Mesenchymal stem cell (in vitro differentiated cells and primary cell): ENCODE measurements at regions not wholly inside any gene's neighbourhood (a gene's known extent, or its start where the extent isn't known, plus 50 kb on each side); places are given as distances from the start of the nearest gene placed in this dataset.

Experiments
- DNase-seq: peaks from one replicate; pipeline ENCODE4 v3.0.0-alpha.2; 2013
- H2AFZ ChIP-seq: one replicate; pipeline ENCODE4 v1.6.1; 2013; ENCODE audit warnings: low read depth, mild to moderate bottlenecking, control low read depth, inconsistent platforms, low read length, moderate library complexity
- H2AK5ac ChIP-seq: 2 replicates; pipeline ENCODE4 v1.6.1; 2013; ENCODE audit warnings: low read length, moderate library complexity, mild to moderate bottlenecking, inconsistent platforms; ENCODE audit not compliant: severe bottlenecking
- H2BK120ac ChIP-seq: one replicate; pipeline ENCODE4 v1.6.1; 2013; ENCODE audit warnings: low read depth, mild to moderate bottlenecking, inconsistent platforms, low read length, moderate library complexity
- H2BK12ac ChIP-seq, 2 experiments: one replicate each; pipeline ENCODE4 v1.6.1; 2013; ENCODE audit warnings: inconsistent platforms in 2 of 2, low read length in 2 of 2, mild to moderate bottlenecking in 2 of 2, moderate library complexity in 2 of 2, control low read depth in 1 of 2
- H2BK15ac ChIP-seq: one replicate; pipeline ENCODE4 v1.6.1; 2013; ENCODE audit warnings: mild to moderate bottlenecking, low read depth, inconsistent platforms; ENCODE audit not compliant: poor library complexity, severe bottlenecking
- H2BK5ac ChIP-seq: 2 replicates; pipeline ENCODE4 v1.6.1; 2013; ENCODE audit warnings: low read depth, mild to moderate bottlenecking, low read length, control low read depth, inconsistent platforms; ENCODE audit not compliant: poor library complexity, severe bottlenecking
- H3K14ac ChIP-seq, 2 experiments: one replicate each; pipeline ENCODE4 v1.6.1; 2013; ENCODE audit warnings: inconsistent platforms in 2 of 2, low read length in 2 of 2, control low read depth in 1 of 2, mild to moderate bottlenecking in 1 of 2, moderate library complexity in 1 of 2
- H3K18ac ChIP-seq, 2 experiments: one replicate each; pipeline ENCODE4 v1.6.1; 2013; ENCODE audit warnings: inconsistent platforms in 2 of 2, low read length in 2 of 2, control low read depth in 1 of 2, low read depth in 1 of 2, mild to moderate bottlenecking in 1 of 2
- H3K23ac ChIP-seq, 2 experiments: one replicate each; pipeline ENCODE4 v1.6.1; 2013; ENCODE audit warnings: inconsistent platforms in 2 of 2, low read length in 2 of 2, mild to moderate bottlenecking in 2 of 2, moderate library complexity in 2 of 2, control low read depth in 1 of 2
- H3K27ac ChIP-seq: 2 replicates; pipeline ENCODE4 v1.5.1; 2013; ENCODE audit warnings: mild to moderate bottlenecking, moderate library complexity, low read length, control low read depth, inconsistent platforms; ENCODE audit not compliant: poor library complexity, severe bottlenecking
- H3K27me3 ChIP-seq, 2 experiments: 2 replicates each; pipeline versions ENCODE4 v1.6.1 to v1.7.0; 2013; ENCODE audit warnings: low read length in 2 of 2, mild to moderate bottlenecking in 2 of 2, moderate library complexity in 2 of 2, control low read depth in 1 of 2, inconsistent platforms in 1 of 2; ENCODE audit not compliant: control insufficient read depth in 1 of 2, insufficient read depth in 1 of 2
- H3K36me3 ChIP-seq, 2 experiments: 2 replicates each; pipeline versions ENCODE4 v1.6.1 to v1.7.0; 2013; ENCODE audit warnings: low read length in 2 of 2, control low read depth in 1 of 2, inconsistent platforms in 1 of 2, low read depth in 1 of 2, mild to moderate bottlenecking in 1 of 2; ENCODE audit not compliant: insufficient read depth in 2 of 2, control insufficient read depth in 1 of 2
- H3K4ac ChIP-seq, 2 experiments: one replicate each; pipeline ENCODE4 v1.6.1; 2013; ENCODE audit warnings: inconsistent platforms in 2 of 2, low read length in 2 of 2, mild to moderate bottlenecking in 2 of 2, moderate library complexity in 2 of 2, control low read depth in 1 of 2, low read depth in 1 of 2
- H3K4me1 ChIP-seq: 2 replicates; pipeline ENCODE4 v1.6.1; 2013; ENCODE audit warnings: low read depth, low read length, control low read depth; ENCODE audit not compliant: control insufficient read depth, insufficient read depth
- H3K4me2 ChIP-seq: 2 replicates; pipeline ENCODE4 v1.6.1; 2013; ENCODE audit warnings: low read length, mild to moderate bottlenecking, inconsistent platforms; ENCODE audit not compliant: poor library complexity, severe bottlenecking
- H3K4me3 ChIP-seq, 2 experiments: 2 replicates each; pipeline versions ENCODE4 v1.5.1 to v1.7.0; 2013; ENCODE audit warnings: low read length in 2 of 2, mild to moderate bottlenecking in 2 of 2, control low read depth in 1 of 2, low read depth in 1 of 2; ENCODE audit not compliant: insufficient read depth in 1 of 2
- H3K79me1 ChIP-seq: replicated peaks from 2 replicates; pipeline ENCODE4 v1.6.1; 2013; ENCODE audit warnings: mild to moderate bottlenecking, control low read depth, low read length, inconsistent platforms; ENCODE audit not compliant: poor library complexity, severe bottlenecking
- H3K9ac ChIP-seq: 2 replicates; pipeline ENCODE4 v1.7.0; 2013; ENCODE audit warnings: mild to moderate bottlenecking, low read length, moderate library complexity
- H3K9me3 ChIP-seq: 2 replicates; pipeline ENCODE4 v1.7.0; 2013; ENCODE audit warnings: mild to moderate bottlenecking, low read length; ENCODE audit not compliant: control insufficient read depth
- H4K8ac ChIP-seq: one replicate; pipeline ENCODE4 v1.6.1; 2013; ENCODE audit warnings: inconsistent platforms, mild to moderate bottlenecking, low read length, moderate library complexity
- H4K91ac ChIP-seq: one replicate; pipeline ENCODE4 v1.6.1; 2013; ENCODE audit warnings: mild to moderate bottlenecking, low read length, inconsistent platforms
- WGBS: methylation state at CpG from one replicate; pipeline ENCODE4 v1.1.7; 2013; ENCODE audit warnings: mixed read lengths; 5-methylcytosine and 5-hydroxymethylcytosine counted together

- no peak overlapping the region for H4K91ac ChIP-seq
- H3K4me3 ChIP-seq = no peak overlapping the region
- no peak overlapping the region for H4K8ac ChIP-seq
- no peak overlapping the region for H2BK120ac ChIP-seq
- H2AFZ ChIP-seq = no peak overlapping the region
- H2BK5ac ChIP-seq = no peak overlapping the region
- no peak overlapping the region for H3K4ac ChIP-seq
- H3K9me3 ChIP-seq = no peaks in the 10 kb centered on the region
- DNase-seq = no peak
- H3K4me1 ChIP-seq = peaks cover 6% of the 10 kb centered on the region
- H3K4me2 ChIP-seq = no peak overlapping the region
- no peak overlapping the region for H3K23ac ChIP-seq
- H3K27me3 ChIP-seq = peaks cover 16 to 53% of the 10 kb centered on the region in 2 experiments
- H3K27ac ChIP-seq = no peak overlapping the region
- H3K14ac ChIP-seq = no peak overlapping the region
- H2BK12ac ChIP-seq = no peak overlapping the region
- H3K18ac ChIP-seq = no peak overlapping the region
- WGBS = 44% methylated on average over 1 of the region's 1 CpG
- H3K79me1 ChIP-seq = no peaks in the 10 kb centered on the region
- H3K36me3 ChIP-seq = no peaks in the 10 kb centered on the region
- no peak overlapping the region for H3K9ac ChIP-seq
- H2AK5ac ChIP-seq = no peak overlapping the region
- H2BK15ac ChIP-seq = no peak overlapping the region
Measured at GRCh38 chr18:54440292-54440691, 82.6 kb downstream of the C18orf54 start.

- no peak overlapping the region for H3K27ac ChIP-seq
- H3K36me3 ChIP-seq = no peaks in the 10 kb centered on the region
- no peak overlapping the region for H3K18ac ChIP-seq
- no peak overlapping the region for H3K14ac ChIP-seq
- no peak overlapping the region for H2AK5ac ChIP-seq
- H3K27me3 ChIP-seq = peaks cover 8 to 23% of the 10 kb centered on the region in 2 experiments
- H3K9ac ChIP-seq = peak overlapping the region; percentile 1
- H3K4ac ChIP-seq = no peak overlapping the region
- no peak overlapping the region for H4K8ac ChIP-seq
- no peaks in the 10 kb centered on the region for H3K9me3 ChIP-seq
- no peaks in the 10 kb centered on the region for H3K79me1 ChIP-seq
- H3K4me3 ChIP-seq = no peak overlapping the region
- no peak overlapping the region for H2BK120ac ChIP-seq
- no peak overlapping the region for H3K23ac ChIP-seq
- DNase-seq = peak; percentile 72
- no peak overlapping the region for H2BK12ac ChIP-seq
- WGBS = 13% methylated on average over 7 of the region's 7 CpGs
- H3K4me1 ChIP-seq = peaks cover 6% of the 10 kb centered on the region
- H2BK5ac ChIP-seq = no peak overlapping the region
- H3K4me2 ChIP-seq = no peak overlapping the region
- H4K91ac ChIP-seq = no peak overlapping the region
- H2BK15ac ChIP-seq = no peak overlapping the region
- H2AFZ ChIP-seq = no peak overlapping the region
Measured at GRCh38 chr18:54444319-54444914, 86.7 kb downstream of the C18orf54 start.

- Histone ChIP-seq H3K23ac (no peak overlapping the region), H3K27ac (no peak overlapping the region), H3K4me1 (no peaks in the 10 kb centered on the region), H2BK120ac (no peak overlapping the region), H2BK12ac (no peak overlapping the region), H3K4me3 (no peak overlapping the region), H2AK5ac (no peak overlapping the region), H4K91ac (no peak overlapping the region), H2AFZ (no peak overlapping the region), H2BK5ac (no peak overlapping the region), H3K4me2 (no peak overlapping the region), H3K79me1 (no peaks in the 10 kb centered on the region), H4K8ac (no peak overlapping the region), H3K9me3 (no peaks in the 10 kb centered on the region), H2BK15ac (no peak overlapping the region), H3K18ac (no peak overlapping the region), H3K9ac (no peak overlapping the region), H3K27me3 (no peaks in the 10 kb centered on the region), H3K36me3 (no peaks in the 10 kb centered on the region), H3K14ac (no peak overlapping the region), H3K4ac (no peak overlapping the region)
- DNase-seq = no peak
Measured at GRCh38 chr18:54453996-54454395, 96.3 kb downstream of the C18orf54 start.

- no peak for DNase-seq
- no peak overlapping the region for H3K23ac ChIP-seq
- no peak overlapping the region for H2BK15ac ChIP-seq
- no peak overlapping the region for H3K9ac ChIP-seq
- H3K4ac ChIP-seq = no peak overlapping the region
- H3K27me3 ChIP-seq = no peaks in the 10 kb centered on the region
- no peak overlapping the region for H3K4me3 ChIP-seq
- H3K18ac ChIP-seq = no peak overlapping the region
- no peak overlapping the region for H3K27ac ChIP-seq
- no peaks in the 10 kb centered on the region for H3K4me1 ChIP-seq
- H2AFZ ChIP-seq = no peak overlapping the region
- H4K91ac ChIP-seq = no peak overlapping the region
- no peak overlapping the region for H2BK120ac ChIP-seq
- peaks cover 5% of the 10 kb centered on the region for H3K9me3 ChIP-seq
- H3K79me1 ChIP-seq = no peaks in the 10 kb centered on the region
- no peak overlapping the region for H2AK5ac ChIP-seq
- H3K4me2 ChIP-seq = no peak overlapping the region
- no peaks in the 10 kb centered on the region for H3K36me3 ChIP-seq
- whole genome bisulfite sequencing = 33% methylated on average over 1 of the region's 2 CpGs
- H2BK5ac ChIP-seq = no peak overlapping the region
- no peak overlapping the region for H2BK12ac ChIP-seq
- no peak overlapping the region for H3K14ac ChIP-seq
- H4K8ac ChIP-seq = no peak overlapping the region
Measured at GRCh38 chr18:54465502-54465901, 107.8 kb downstream of the C18orf54 start.
